Muscle of leg (tissue), 3 donors: ENCODE measurements at regions not wholly inside any gene's neighbourhood (a gene's known extent, or its start where the extent isn't known, plus 50 kb on each side); places are given as distances from the start of the nearest gene placed in this dataset.

Source experiments
- DNase-seq: peaks from one replicate; pipeline ENCODE4 v3.0.0; 2013
- H3K27ac ChIP-seq: one replicate; pipeline ENCODE4 v1.5.1; 2013; ENCODE audit warnings: mild to moderate bottlenecking, low read length, control low read depth
- H3K27me3 ChIP-seq: one replicate; pipeline ENCODE4 v1.6.1; 2013; ENCODE audit warnings: low read length; ENCODE audit not compliant: control insufficient read depth, insufficient read depth
- H3K36me3 ChIP-seq: one replicate; pipeline ENCODE4 v1.6.1; 2013; ENCODE audit warnings: low read length; ENCODE audit not compliant: control insufficient read depth, insufficient read depth
- H3K4me1 ChIP-seq: one replicate; pipeline ENCODE4 v1.6.1; 2013; ENCODE audit warnings: low read length; ENCODE audit not compliant: control insufficient read depth, insufficient read depth
- H3K4me3 ChIP-seq: one replicate; pipeline ENCODE4 v1.5.1; 2013; ENCODE audit warnings: low read length, control low read depth
- H3K9me3 ChIP-seq: replicated peaks from 2 replicates; pipeline ENCODE4 v1.6.1; 2013; ENCODE audit warnings: low read depth, low read length; ENCODE audit not compliant: control insufficient read depth
- WGBS: methylation state at CpG from one replicate; pipeline ENCODE4 v1.1.5; 2013; ENCODE audit warnings: missing lambda C conversion rate; ENCODE audit not compliant: insufficient coverage; 5-methylcytosine and 5-hydroxymethylcytosine counted together

GRCh38 chr22:23410411-23410810, 169.7 kb downstream of the IGLL1 start:
- DNase-seq: no peak
- no peak overlapping the region for H3K27ac ChIP-seq
- no peak overlapping the region for H3K4me3 ChIP-seq
- H3K27me3 ChIP-seq: peaks cover 4% of the 10 kb centered on the region
- H3K4me1 ChIP-seq: no peaks in the 10 kb centered on the region
- no peaks in the 10 kb centered on the region for H3K9me3 ChIP-seq
- H3K36me3 ChIP-seq: no peaks in the 10 kb centered on the region
- WGBS: no CpG with 5 or more reads among the region's 5 CpGs

DNA sequence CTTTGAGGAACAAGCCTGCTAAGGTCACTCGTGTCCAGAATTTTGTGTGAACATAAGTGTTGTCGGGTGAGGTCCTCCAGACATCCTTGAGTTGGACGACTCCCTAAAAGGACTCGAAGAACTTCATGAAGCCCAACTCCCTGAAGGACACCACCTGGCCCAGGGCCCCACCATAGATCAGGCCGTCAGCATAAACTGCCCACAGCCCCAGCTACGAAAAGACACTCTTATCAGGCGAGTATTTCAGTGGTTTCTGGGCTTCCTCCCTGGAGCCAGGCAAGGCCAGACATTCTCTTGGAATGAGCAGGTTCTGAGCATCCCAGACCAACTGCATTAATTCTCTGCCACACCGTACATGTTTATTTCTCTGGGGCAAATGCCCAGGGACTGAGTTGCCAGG, 170.1 kb downstream of the IGLL1 start:
- no peaks in the 10 kb centered on the region for H3K9me3 ChIP-seq
- H3K4me3 ChIP-seq: no peak overlapping the region
- H3K27ac ChIP-seq: no peak overlapping the region
- no peak for DNase-seq
- peaks cover 4% of the 10 kb centered on the region for H3K27me3 ChIP-seq
- no peaks in the 10 kb centered on the region for H3K36me3 ChIP-seq
- H3K4me1 ChIP-seq: no peaks in the 10 kb centered on the region
- 63% methylated on average over 4 of the region's 8 CpGs for WGBS

DNA sequence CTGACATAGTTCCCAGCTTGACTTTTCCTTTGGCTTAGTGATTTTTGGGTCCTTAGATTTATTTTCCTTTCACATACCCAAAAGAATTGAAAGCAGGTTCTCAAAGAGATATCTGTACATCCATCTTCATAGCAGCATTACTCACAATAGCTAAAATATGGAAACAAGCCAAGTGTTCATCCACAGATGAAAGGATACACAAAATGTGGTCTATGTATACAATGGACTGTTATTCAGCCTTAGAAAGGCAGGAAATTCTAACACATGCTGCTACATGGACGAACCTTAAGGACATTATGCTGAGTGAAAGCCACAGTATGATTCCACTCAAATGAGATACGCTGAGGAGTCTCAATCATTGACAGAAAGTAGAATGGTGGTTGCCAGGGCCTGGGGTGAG, 171.8 kb downstream of the IGLL1 start:
- DNase-seq: no peak
- H3K36me3 ChIP-seq: no peaks in the 10 kb centered on the region
- H3K9me3 ChIP-seq: no peaks in the 10 kb centered on the region
- WGBS: 75% methylated on average over 2 of the region's 2 CpGs
- no peak overlapping the region for H3K4me3 ChIP-seq
- H3K27me3 ChIP-seq: peaks cover 6% of the 10 kb centered on the region
- no peaks in the 10 kb centered on the region for H3K4me1 ChIP-seq
- no peak overlapping the region for H3K27ac ChIP-seq

DNA sequence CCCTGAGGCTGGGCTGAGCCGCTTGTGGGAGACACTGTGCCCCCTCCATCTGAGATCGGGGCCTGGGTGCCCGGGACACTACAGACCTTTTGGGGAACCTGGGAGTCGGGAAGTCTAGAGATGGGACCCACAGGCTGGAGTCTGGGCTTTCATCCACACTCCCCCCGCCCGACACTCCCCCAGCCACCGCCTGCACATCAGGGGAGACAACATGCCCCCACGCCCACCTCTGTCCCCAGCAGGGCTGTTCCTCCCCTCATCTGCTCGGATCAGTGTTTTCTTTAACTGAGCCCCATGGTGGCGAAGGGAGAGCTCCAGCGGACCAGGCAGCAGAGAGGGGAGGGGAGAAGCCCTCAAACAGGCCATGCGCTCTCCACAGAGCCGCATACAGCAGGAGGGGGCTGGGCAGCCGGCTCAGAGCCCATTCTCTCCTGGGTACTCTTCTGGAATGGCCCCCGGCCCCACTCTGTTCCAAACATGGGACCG, 174.7 kb downstream of the IGLL1 start:
- peaks cover 13% of the 10 kb centered on the region for H3K27me3 ChIP-seq
- H3K4me3 ChIP-seq: no peak overlapping the region
- no peaks in the 10 kb centered on the region for H3K4me1 ChIP-seq
- DNase-seq: no peak
- H3K27ac ChIP-seq: no peak overlapping the region
- 37% methylated on average over 8 of the region's 16 CpGs for WGBS
- no peaks in the 10 kb centered on the region for H3K36me3 ChIP-seq
- H3K9me3 ChIP-seq: no peaks in the 10 kb centered on the region

DNA sequence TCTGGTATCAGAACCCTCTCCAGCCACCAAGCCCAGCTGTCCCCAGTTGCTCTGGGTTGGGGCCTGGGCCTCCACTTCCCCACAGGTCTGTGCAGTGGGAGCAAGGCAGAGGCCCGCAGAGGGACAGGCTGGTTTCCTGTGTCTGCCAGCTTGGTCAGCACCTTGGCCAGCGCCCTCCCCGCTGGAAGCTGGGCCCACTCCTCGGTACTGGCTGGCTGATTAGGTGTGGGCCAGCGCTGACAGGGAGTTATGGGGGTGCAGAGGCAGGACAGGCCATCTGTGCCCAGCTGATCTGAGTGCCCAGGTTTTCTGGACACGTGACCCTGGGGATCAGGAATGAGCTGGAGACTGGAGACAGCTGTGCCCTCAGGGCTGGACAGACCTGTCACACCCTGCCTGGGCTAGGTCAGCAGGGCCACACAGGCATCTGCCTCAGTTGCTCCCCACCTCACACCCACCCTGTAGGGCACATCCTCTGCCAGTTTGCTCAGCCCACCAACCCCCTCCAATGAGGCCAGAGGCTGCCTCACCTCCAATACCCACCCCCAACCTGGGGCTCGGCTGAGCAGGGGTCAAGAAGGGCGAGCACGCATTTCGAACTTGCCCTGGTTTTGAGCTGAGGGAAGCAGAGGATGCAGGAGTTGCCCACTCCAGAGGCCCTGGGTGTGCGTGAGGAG, 175.3 kb downstream of the IGLL1 start:
- H3K27ac ChIP-seq: no peak overlapping the region
- H3K4me1 ChIP-seq: no peaks in the 10 kb centered on the region
- H3K36me3 ChIP-seq: no peaks in the 10 kb centered on the region
- peak; percentile 41 for DNase-seq
- peaks cover 11% of the 10 kb centered on the region for H3K27me3 ChIP-seq
- WGBS: 58% methylated on average over 7 of the region's 11 CpGs
- no peak overlapping the region for H3K4me3 ChIP-seq
- H3K9me3 ChIP-seq: no peaks in the 10 kb centered on the region

DNA sequence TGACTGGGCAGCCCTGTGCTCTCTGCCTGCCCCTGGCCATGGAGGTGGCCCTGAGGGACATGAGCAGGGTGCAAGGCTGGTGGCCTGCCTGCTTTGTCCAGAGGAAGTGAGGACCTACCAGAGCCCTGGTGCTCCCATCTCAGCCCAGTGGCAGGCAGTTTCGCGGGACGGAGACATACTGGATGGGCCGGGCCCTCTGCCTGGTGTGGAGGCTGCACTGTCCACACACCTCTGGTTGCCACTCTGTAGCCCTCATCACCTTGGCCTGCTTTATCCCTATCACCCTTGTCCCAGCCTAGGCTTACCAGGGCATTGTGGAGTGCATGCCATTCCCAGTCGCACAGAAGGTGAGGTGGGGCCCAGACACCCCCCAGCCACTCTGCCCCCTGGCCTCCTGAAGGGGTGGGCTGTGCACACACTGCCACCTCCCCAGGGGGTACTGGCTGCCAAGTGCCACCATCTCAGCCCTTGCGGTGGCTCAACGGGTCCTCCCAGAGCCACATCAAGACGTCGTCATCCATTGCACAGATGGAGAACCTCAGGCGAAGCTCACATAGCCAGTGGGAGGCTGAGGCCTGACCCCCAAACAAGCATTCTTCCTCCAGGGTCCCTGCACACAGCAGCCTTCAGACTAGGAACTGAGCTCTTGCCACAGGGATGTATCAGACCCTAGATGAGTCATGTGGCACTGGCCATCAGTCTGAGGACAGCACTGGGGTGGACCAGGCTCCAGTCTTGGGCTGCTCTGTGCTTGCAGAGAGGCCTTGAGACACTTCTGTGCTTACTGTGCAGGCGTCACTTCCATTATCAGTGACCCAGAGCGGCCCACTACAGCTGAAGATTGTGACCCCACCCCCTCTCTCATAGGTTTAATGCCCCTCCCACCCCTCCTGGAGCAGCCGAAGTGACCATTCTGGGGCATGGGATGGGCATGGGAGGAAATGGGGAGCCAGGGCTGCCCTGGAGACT, 176.1 kb downstream of the IGLL1 start:
- no peak overlapping the region for H3K4me3 ChIP-seq
- no peaks in the 10 kb centered on the region for H3K4me1 ChIP-seq
- DNase-seq: no peak
- no peak overlapping the region for H3K27ac ChIP-seq
- WGBS: 90% methylated on average over 11 of the region's 13 CpGs
- no peaks in the 10 kb centered on the region for H3K36me3 ChIP-seq
- peaks cover 11% of the 10 kb centered on the region for H3K27me3 ChIP-seq
- H3K9me3 ChIP-seq: no peaks in the 10 kb centered on the region

- Histone ChIP-seq H3K27ac (no peak overlapping the region), H3K9me3 (no peaks in the 10 kb centered on the region)
- 78% methylated on average over 3 of the region's 11 CpGs for WGBS
Measured at GRCh38 chr22:23403152-23403719, 176.9 kb downstream of the IGLL1 start.

GRCh38 chr22:23402275-23403151, 177.6 kb downstream of the IGLL1 start:
- no peaks in the 10 kb centered on the region for H3K4me1 ChIP-seq
- peaks cover 11% of the 10 kb centered on the region for H3K27me3 ChIP-seq
- no peaks in the 10 kb centered on the region for H3K9me3 ChIP-seq
- H3K4me3 ChIP-seq: no peak overlapping the region
- H3K36me3 ChIP-seq: no peaks in the 10 kb centered on the region
- H3K27ac ChIP-seq: no peak overlapping the region
- DNase-seq: peak; percentile 46
- WGBS: 3% methylated on average over 76 of the region's 82 CpGs

More at GRCh38 chr22:23403152-23403719, 176.9 kb downstream of the IGLL1 start:
- DNase-seq: no peak
- Histone ChIP-seq H3K36me3 (no peaks in the 10 kb centered on the region), H3K4me1 (no peaks in the 10 kb centered on the region), H3K4me3 (no peak overlapping the region), H3K27me3 (peaks cover 11% of the 10 kb centered on the region)

GRCh38 chr22:23401910-23402274, 178.2 kb downstream of the IGLL1 start:
- Histone ChIP-seq H3K4me3 (no peak overlapping the region), H3K27ac (no peak overlapping the region), H3K4me1 (no peaks in the 10 kb centered on the region), H3K27me3 (peaks cover 11% of the 10 kb centered on the region), H3K36me3 (no peaks in the 10 kb centered on the region), H3K9me3 (no peaks in the 10 kb centered on the region)
- WGBS: 62% methylated on average over 6 of the region's 14 CpGs
- no peak for DNase-seq
